Right lobe of liver (tissue), 4 donors: ENCODE measurements at regions not wholly inside any gene's neighbourhood (a gene's known extent, or its start where the extent isn't known, plus 50 kb on each side); places are given as distances from the start of the nearest gene placed in this dataset.

Experiments
- POLR2A ChIP-seq: fragments of 450-650 bp; IDR thresholded peaks from one replicate; pipeline ENCODE4 v1.6.1; 2017; ENCODE audit warnings: antibody characterized with exemption, mild to moderate bottlenecking
- TF ChIP-seq, protein P1 (sequence below), 4 donors: fragments of 200-600 bp in 3 of 4; fragments of 450-650 bp in 1 of 4; IDR thresholded peaks; one replicate each; pipeline versions ENCODE4 v1.5.1 to v1.8.0; 2016 to 2022; ENCODE audit warnings: antibody characterized with exemption in 4 of 4, mild to moderate bottlenecking in 2 of 4
- donor health status: DM: no; HTN: no; CAD: no.
- donor health status: DM: no; HTN: no; CAD: no.
- donor health status: DM: no; HTN: yes; CAD: no.

GRCh38 chr13:99907038-99907437 is 64.5 kb downstream of the ZIC5 start:
- TF ChIP-seq, protein P1, sequence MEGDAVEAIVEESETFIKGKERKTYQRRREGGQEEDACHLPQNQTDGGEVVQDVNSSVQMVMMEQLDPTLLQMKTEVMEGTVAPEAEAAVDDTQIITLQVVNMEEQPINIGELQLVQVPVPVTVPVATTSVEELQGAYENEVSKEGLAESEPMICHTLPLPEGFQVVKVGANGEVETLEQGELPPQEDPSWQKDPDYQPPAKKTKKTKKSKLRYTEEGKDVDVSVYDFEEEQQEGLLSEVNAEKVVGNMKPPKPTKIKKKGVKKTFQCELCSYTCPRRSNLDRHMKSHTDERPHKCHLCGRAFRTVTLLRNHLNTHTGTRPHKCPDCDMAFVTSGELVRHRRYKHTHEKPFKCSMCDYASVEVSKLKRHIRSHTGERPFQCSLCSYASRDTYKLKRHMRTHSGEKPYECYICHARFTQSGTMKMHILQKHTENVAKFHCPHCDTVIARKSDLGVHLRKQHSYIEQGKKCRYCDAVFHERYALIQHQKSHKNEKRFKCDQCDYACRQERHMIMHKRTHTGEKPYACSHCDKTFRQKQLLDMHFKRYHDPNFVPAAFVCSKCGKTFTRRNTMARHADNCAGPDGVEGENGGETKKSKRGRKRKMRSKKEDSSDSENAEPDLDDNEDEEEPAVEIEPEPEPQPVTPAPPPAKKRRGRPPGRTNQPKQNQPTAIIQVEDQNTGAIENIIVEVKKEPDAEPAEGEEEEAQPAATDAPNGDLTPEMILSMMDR (IDR thresholded peaks at IDR 0.05) = no peak
- TF ChIP-seq POLR2A = no peak
